Natural killer cell (primary cell): ENCODE measurements at regions not wholly inside any gene's neighbourhood (a gene's known extent, or its start where the extent isn't known, plus 50 kb on each side); places are given as distances from the start of the nearest gene placed in this dataset.

ENCODE experiments used
- ATAC-seq, 3 donors: fragments of 150-1000 bp in 2 of 3; fragments of 200-7000 bp in 1 of 3; cut with Tn5 transposase; 1 replicate in 1 of 3; 2 replicates in 2 of 3; pipeline ENCODE4 v1.10.0; 2021; ENCODE audit warnings: mild to moderate bottlenecking in 2 of 3, moderate library complexity in 2 of 3
- DNase-seq, 2 donors: peaks; one replicate each; pipeline versions ENCODE4 v3.0.0 to v3.0.0-alpha.2; 2013 to 2021; ENCODE audit warnings: mixed read lengths in 1 of 2
- H3K27ac ChIP-seq: one replicate; pipeline ENCODE4 v1.5.1; 2013; ENCODE audit warnings: mild to moderate bottlenecking, low read length
- H3K27me3 ChIP-seq: one replicate; pipeline ENCODE4 v1.6.1; 2013; ENCODE audit warnings: low read length; ENCODE audit not compliant: control insufficient read depth, insufficient read depth
- H3K36me3 ChIP-seq: one replicate; pipeline ENCODE4 v1.6.1; 2013; ENCODE audit warnings: low read length; ENCODE audit not compliant: control insufficient read depth, insufficient read depth
- H3K4me1 ChIP-seq: one replicate; pipeline ENCODE4 v1.6.1; 2013; ENCODE audit warnings: low read length; ENCODE audit not compliant: control insufficient read depth, insufficient read depth
- H3K4me3 ChIP-seq: one replicate; pipeline ENCODE4 v1.5.1; 2013; ENCODE audit warnings: low read length
- H3K9me3 ChIP-seq: one replicate; pipeline ENCODE4 v1.6.1; 2013; ENCODE audit warnings: low read length; ENCODE audit not compliant: control insufficient read depth, insufficient read depth
- H3K27ac Mint-ChIP-seq, 2 donors: one replicate each; pipeline ENCODE4 v1.8.0; 2022; ENCODE audit warnings: mild to moderate bottlenecking in 2 of 2, mixed read lengths in 2 of 2, moderate library complexity in 1 of 2
- H3K27me3 Mint-ChIP-seq, 2 donors: one replicate each; pipeline ENCODE4 v1.8.0; 2022; ENCODE audit warnings: low read depth in 2 of 2, mixed read lengths in 2 of 2
- H3K36me3 Mint-ChIP-seq: one replicate; pipeline ENCODE4 v1.8.0; 2022; ENCODE audit warnings: mixed read lengths
- H3K4me1 Mint-ChIP-seq, 2 donors: one replicate each; pipeline ENCODE4 v1.8.0; 2022; ENCODE audit warnings: mixed read lengths in 2 of 2
- H3K4me3 Mint-ChIP-seq: one replicate; pipeline ENCODE4 v1.8.0; 2022; ENCODE audit warnings: mild to moderate bottlenecking, moderate library complexity, mixed read lengths
- H3K9me3 Mint-ChIP-seq, 2 donors: one replicate each; pipeline ENCODE4 v1.8.0; 2022; ENCODE audit warnings: mixed read lengths in 2 of 2
- WGBS: methylation state at CpG from one replicate; pipeline ENCODE4 v1.1.7; 2013; ENCODE audit warnings: missing lambda C conversion rate; ENCODE audit not compliant: insufficient coverage; 5-methylcytosine and 5-hydroxymethylcytosine counted together
- intact Hi-C: fragments of 100-400 bp; cut with micrococcal nuclease; formaldehyde crosslinking; loops from one replicate; pipeline ENCODE4 v1.14.2; 2022
- TF ChIP-seq, protein P1 (sequence below): fragments of 200-600 bp; IDR thresholded peaks from one replicate; pipeline ENCODE4 v1.8.0; 2022; ENCODE audit warnings: antibody characterized with exemption

GRCh38 chr2:4908461-4908860, 783.7 kb upstream of the SOX11 start:
- no peaks in the 10 kb centered on the region for H3K4me1 ChIP-seq
- no peak overlapping the region for H3K27ac ChIP-seq
- TF ChIP-seq, protein P1, sequence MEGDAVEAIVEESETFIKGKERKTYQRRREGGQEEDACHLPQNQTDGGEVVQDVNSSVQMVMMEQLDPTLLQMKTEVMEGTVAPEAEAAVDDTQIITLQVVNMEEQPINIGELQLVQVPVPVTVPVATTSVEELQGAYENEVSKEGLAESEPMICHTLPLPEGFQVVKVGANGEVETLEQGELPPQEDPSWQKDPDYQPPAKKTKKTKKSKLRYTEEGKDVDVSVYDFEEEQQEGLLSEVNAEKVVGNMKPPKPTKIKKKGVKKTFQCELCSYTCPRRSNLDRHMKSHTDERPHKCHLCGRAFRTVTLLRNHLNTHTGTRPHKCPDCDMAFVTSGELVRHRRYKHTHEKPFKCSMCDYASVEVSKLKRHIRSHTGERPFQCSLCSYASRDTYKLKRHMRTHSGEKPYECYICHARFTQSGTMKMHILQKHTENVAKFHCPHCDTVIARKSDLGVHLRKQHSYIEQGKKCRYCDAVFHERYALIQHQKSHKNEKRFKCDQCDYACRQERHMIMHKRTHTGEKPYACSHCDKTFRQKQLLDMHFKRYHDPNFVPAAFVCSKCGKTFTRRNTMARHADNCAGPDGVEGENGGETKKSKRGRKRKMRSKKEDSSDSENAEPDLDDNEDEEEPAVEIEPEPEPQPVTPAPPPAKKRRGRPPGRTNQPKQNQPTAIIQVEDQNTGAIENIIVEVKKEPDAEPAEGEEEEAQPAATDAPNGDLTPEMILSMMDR: no peak
- H3K9me3 ChIP-seq: peaks cover 3% of the 10 kb centered on the region
- H3K4me3 ChIP-seq: no peak overlapping the region
- H3K4me3 Mint-ChIP-seq: no peak overlapping the region
- no peaks in the 10 kb centered on the region for H3K27me3 ChIP-seq
- no peak overlapping the region for H3K27ac Mint-ChIP-seq
- intact Hi-C loops: no loop called here
- ATAC-seq (no peak), DNase-seq (no peak)
- no peaks in the 10 kb centered on the region for H3K36me3 Mint-ChIP-seq
- no peaks in the 10 kb centered on the region for H3K27me3 Mint-ChIP-seq
- H3K4me1 Mint-ChIP-seq: no peaks in the 10 kb centered on the region
- peaks cover 12 to 21% of the 10 kb centered on the region in 2 donors for H3K9me3 Mint-ChIP-seq
- WGBS: 79% methylated on average over 6 of the region's 6 CpGs
- no peaks in the 10 kb centered on the region for H3K36me3 ChIP-seq

DNA sequence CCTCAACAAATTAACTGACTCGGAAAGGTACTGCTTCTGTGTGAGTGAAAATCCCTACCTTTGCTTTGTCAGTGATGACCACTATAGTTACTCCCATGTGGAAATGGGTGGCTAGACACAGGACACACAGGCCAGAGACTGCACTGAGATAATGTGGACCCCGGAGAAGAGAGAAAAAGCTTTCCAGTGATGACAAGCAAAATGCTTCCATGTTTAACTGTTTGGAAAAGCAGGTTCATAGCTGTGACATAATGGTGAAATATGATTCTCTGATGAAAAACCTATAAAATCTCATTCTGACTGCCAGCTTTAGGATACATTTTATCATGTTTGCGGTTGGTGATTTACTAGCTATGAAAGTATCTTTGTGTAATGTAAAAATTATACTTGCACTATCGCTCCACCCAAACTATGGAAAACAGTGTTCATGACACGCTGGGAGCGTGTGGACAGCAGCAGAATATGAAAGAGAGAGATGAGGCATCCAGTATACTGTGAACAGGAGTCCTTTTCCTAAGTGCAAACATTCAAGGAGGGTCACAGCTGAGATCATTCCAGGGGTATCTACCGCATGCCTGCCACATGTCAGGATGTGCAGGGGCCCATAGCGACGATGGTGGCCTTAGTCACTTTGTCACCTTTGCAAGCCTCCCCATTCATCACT, 782.7 kb upstream of the SOX11 start:
- Histone ChIP-seq H3K36me3 (no peaks in the 10 kb centered on the region), H3K4me3 (no peak overlapping the region), H3K9me3 (peaks cover 3% of the 10 kb centered on the region), H3K27me3 (no peaks in the 10 kb centered on the region), H3K4me1 (no peaks in the 10 kb centered on the region), H3K27ac (no peak overlapping the region)
- ATAC-seq (no peak), DNase-seq (no peak)
- Mint-ChIP-seq H3K4me3 (no peak overlapping the region), H3K9me3 (peaks cover 11 to 21% of the 10 kb centered on the region in 2 donors), H3K36me3 (no peaks in the 10 kb centered on the region), H3K27ac (no peak overlapping the region), H3K4me1 (no peaks in the 10 kb centered on the region), H3K27me3 (no peaks in the 10 kb centered on the region)
- TF ChIP-seq, protein P1: no peak
- intact Hi-C loops: no loop called here
- 81% methylated on average over 9 of the region's 9 CpGs for WGBS

- Histone ChIP-seq H3K36me3 (no peaks in the 10 kb centered on the region), H3K9me3 (peaks cover 3% of the 10 kb centered on the region), H3K4me3 (no peak overlapping the region), H3K27me3 (no peaks in the 10 kb centered on the region), H3K4me1 (no peaks in the 10 kb centered on the region), H3K27ac (no peak overlapping the region)
- Mint-ChIP-seq H3K27ac (no peak overlapping the region), H3K9me3 (peaks cover 14 to 27% of the 10 kb centered on the region in 2 donors), H3K4me3 (no peak overlapping the region), H3K36me3 (peaks cover 5% of the 10 kb centered on the region), H3K27me3 (no peaks in the 10 kb centered on the region), H3K4me1 (no peaks in the 10 kb centered on the region)
- no peak for DNase-seq
- no peak for ATAC-seq
- TF ChIP-seq, protein P1: no peak
- WGBS: 87% methylated on average over 5 of the region's 5 CpGs
- intact Hi-C loops: no loop called here
These were observed 778.1 kb upstream of the SOX11 start for GRCh38 chr2:4914036-4914435.

DNA sequence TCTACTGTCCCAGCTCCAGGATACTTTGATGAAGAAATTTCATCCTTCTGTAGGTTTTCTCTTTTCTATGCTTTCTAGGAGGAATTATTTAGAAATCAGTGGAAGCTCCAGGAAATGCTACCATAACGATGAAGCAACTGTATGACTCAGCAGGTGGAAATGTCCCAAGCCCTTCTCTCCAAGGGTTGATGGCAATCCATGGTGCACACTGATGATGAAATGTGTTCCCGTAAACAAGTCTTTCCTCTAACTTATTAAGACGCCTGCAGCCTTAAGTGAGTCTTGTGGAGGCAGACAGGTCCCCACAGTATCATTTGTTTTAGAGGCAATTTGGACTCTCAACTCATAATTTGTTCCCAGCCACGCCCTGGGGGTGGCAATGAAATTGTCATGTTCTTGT, 777.6 kb upstream of the SOX11 start:
- Mint-ChIP-seq H3K4me1 (no peaks in the 10 kb centered on the region), H3K9me3 (peaks cover 13 to 26% of the 10 kb centered on the region in 2 donors), H3K4me3 (no peak overlapping the region), H3K36me3 (peaks cover 5% of the 10 kb centered on the region), H3K27ac (no peak overlapping the region), H3K27me3 (no peaks in the 10 kb centered on the region)
- no peak overlapping the region for H3K4me3 ChIP-seq
- ATAC-seq: no peak
- no peak for DNase-seq
- H3K27ac ChIP-seq: no peak overlapping the region
- H3K4me1 ChIP-seq: no peaks in the 10 kb centered on the region
- H3K9me3 ChIP-seq: peaks cover 3% of the 10 kb centered on the region
- intact Hi-C loops: no loop called here
- H3K36me3 ChIP-seq: no peaks in the 10 kb centered on the region
- TF ChIP-seq, protein P1: no peak
- no peaks in the 10 kb centered on the region for H3K27me3 ChIP-seq
- WGBS: 85% methylated on average over 3 of the region's 4 CpGs
